K562 (cell line): ENCODE measurements at regions not wholly inside any gene's neighbourhood (a gene's known extent, or its start where the extent isn't known, plus 50 kb on each side); places are given as distances from the start of the nearest gene placed in this dataset.

Experiments used
- ATAC-seq: fragments of 200-7000 bp; cut with Tn5 transposase; 3 replicates; pipeline ENCODE4 v1.9.1; 2020; ENCODE audit warnings: moderate library complexity
- BruUV-seq: library from RNA; stranded (reverse); fragments of 400-500 nt; replicated peaks from 2 replicates; lab custom pipeline; 2021; lab: Mats Ljungman, UMichigan
- CTCF ChIA-PET: fragments of 300-600 bp; formaldehyde crosslinking; extraction: SDS; loops from one replicate; lab custom pipeline; 2021; ENCODE audit warnings: low intra/inter-chr PET ratio; lab: Yijun Ruan, JAX
- POLR2A ChIA-PET: fragments of 300-600, 350-650 bp; sonication (Branson Sonifier 250); formaldehyde crosslinking; extraction: SDS; loops from one replicate; lab custom pipeline; 2021; ENCODE audit warnings: antibody characterized with exemption, inconsistent platforms; lab: Yijun Ruan, JAX
- DNase-seq, 4 experiments: peaks; one replicate each; pipeline versions ENCODE4 v3.0.0 to v3.0.0-alpha.2; 2011 to 2018; ENCODE audit warnings: low spot score in 3 of 4, mixed read lengths in 3 of 4; ENCODE audit errors: extremely low read depth in 1 of 4
- FAIRE-seq: peaks from 2 replicates; lab custom pipeline; 2011; peaks lifted over from hg19 to GRCh38; lab: Jason Lieb, UNC
- H2AFZ ChIP-seq: 2 replicates; pipeline ENCODE4 v1.6.0; 2011; ENCODE audit warnings: low read depth, low read length, control low read depth, inconsistent platforms
- H3K27ac ChIP-seq: fragments of 200-600 bp; 3 replicates; pipeline ENCODE4 v1.8.0; 2011; ENCODE audit warnings: low read depth, mild to moderate bottlenecking, control low read depth, inconsistent platforms, low read length, moderate library complexity, mixed read lengths; ENCODE audit errors: extremely low read depth
- H3K27me3 ChIP-seq, 2 experiments: fragments of 300-600 bp in 1 of 2; 2 replicates in 1 of 2; 3 replicates in 1 of 2; pipeline versions ENCODE4 v1.6.0 to v1.8.0; 2011; ENCODE audit warnings: inconsistent platforms in 2 of 2, low read length in 2 of 2, mild to moderate bottlenecking in 1 of 2, mixed read lengths in 1 of 2, moderate library complexity in 1 of 2; ENCODE audit not compliant: control insufficient read depth in 2 of 2, insufficient read depth in 2 of 2
- H3K36me3 ChIP-seq: fragments of 300-600 bp; 3 replicates; pipeline ENCODE4 v1.8.0; 2011; ENCODE audit warnings: mild to moderate bottlenecking, low read length, inconsistent platforms; ENCODE audit not compliant: control insufficient read depth, insufficient read depth
- H3K4me1 ChIP-seq, 2 experiments: fragments of 200-600 bp in 1 of 2; replicated peaks in 1 of 2; 2 replicates in 1 of 2; 3 replicates in 1 of 2; pipeline versions ENCODE4 v1.5.1 to v1.8.0; 2011; ENCODE audit warnings: inconsistent platforms in 2 of 2, low read length in 2 of 2, mild to moderate bottlenecking in 1 of 2, mixed read lengths in 1 of 2, moderate library complexity in 1 of 2; ENCODE audit not compliant: control insufficient read depth in 2 of 2, insufficient read depth in 2 of 2
- H3K4me2 ChIP-seq: 2 replicates; pipeline ENCODE4 v1.6.1; 2011; ENCODE audit warnings: low read length, control low read depth, inconsistent platforms, mixed read lengths; ENCODE audit not compliant: insufficient read depth
- H3K4me3 ChIP-seq: fragments of 200-600 bp; sonication (generic), shearing (Covaris generic); 2 replicates; pipeline ENCODE4 v1.5.1; 2016; ENCODE audit warnings: control low read depth, inconsistent platforms
- H3K79me2 ChIP-seq: fragments of 200-600 bp; 3 replicates; pipeline ENCODE4 v1.8.0; 2011; ENCODE audit warnings: low read length, inconsistent platforms; ENCODE audit not compliant: control insufficient read depth, insufficient read depth
- H3K9ac ChIP-seq, 2 experiments: 2 replicates each; pipeline versions ENCODE4 v1.6.0 to v1.6.1; 2011; ENCODE audit warnings: low read depth in 2 of 2, low read length in 2 of 2, control low read depth in 1 of 2, inconsistent platforms in 1 of 2, mild to moderate bottlenecking in 1 of 2, mixed read lengths in 1 of 2; ENCODE audit not compliant: insufficient read depth in 1 of 2
- H3K9me1 ChIP-seq: one replicate; pipeline ENCODE4 v1.6.0; 2011; ENCODE audit warnings: inconsistent platforms, mild to moderate bottlenecking, low read length, moderate library complexity; ENCODE audit not compliant: control insufficient read depth, insufficient read depth
- H3K9me3 ChIP-seq: replicated peaks from 2 replicates; pipeline ENCODE4 v1.5.1; 2011; ENCODE audit warnings: low read depth, low read length, inconsistent platforms; ENCODE audit not compliant: control insufficient read depth, insufficient read depth
- H4K20me1 ChIP-seq: replicated peaks from 2 replicates; pipeline ENCODE4 v1.6.1; 2011; ENCODE audit warnings: low read length, inconsistent platforms, mixed read lengths; ENCODE audit not compliant: control insufficient read depth, insufficient read depth
- BRF1 ChIP-seq: IDR thresholded peaks from 3 replicates; pipeline ENCODE4 v1.6.1; 2011; ENCODE audit warnings: borderline replicate concordance, mild to moderate bottlenecking; ENCODE audit not compliant: insufficient read length; ENCODE audit errors: extremely low read depth
- C11orf30 ChIP-seq: fragments of 450-650 bp; IDR thresholded peaks from 2 replicates; pipeline ENCODE4 v1.6.1; 2016; ENCODE audit warnings: low read depth, mild to moderate bottlenecking
- E2F4 ChIP-seq: sonication (generic); formaldehyde crosslinking; IDR thresholded peaks from 2 replicates; pipeline ENCODE4 v1.8.0; 2022; ENCODE audit warnings: mild to moderate bottlenecking, low read depth, missing genetic modification reagents
- EHMT2 ChIP-seq: fragments of 450-650 bp; IDR thresholded peaks from 2 replicates; pipeline ENCODE4 v1.6.1; 2018; ENCODE audit warnings: antibody characterized with exemption
- GTF2E2 ChIP-seq: fragments of 200-800 bp; sonication (Bioruptor generic); IDR thresholded peaks from 2 replicates; pipeline ENCODE4 v1.6.1; 2016; ENCODE audit warnings: missing genetic modification characterization, missing compliant biosample characterization
- JUN ChIP-seq, 2 experiments: sonication (generic) in 1 of 2; formaldehyde crosslinking in 1 of 2; IDR thresholded peaks; 2 replicates each; pipeline versions ENCODE4 v1.6.1 to v1.8.0; 2012 to 2022; ENCODE audit warnings: borderline replicate concordance in 2 of 2, mild to moderate bottlenecking in 2 of 2, improper control_type of control experiment in 1 of 2, low read depth in 1 of 2, low read length in 1 of 2, missing genetic modification reagents in 1 of 2
- KDM2B ChIP-seq: fragments of 250-450 bp; sonication (Bioruptor Pico); IDR thresholded peaks from 2 replicates; pipeline ENCODE4 v1.8.0; 2021; ENCODE audit warnings: mild to moderate bottlenecking, moderate library complexity
- MAFG ChIP-seq: fragments of 450-650 bp; conservative IDR thresholded peaks from 2 replicates; pipeline ENCODE4 v1.6.1; 2016; ENCODE audit warnings: missing genetic modification characterization, missing compliant biosample characterization
- NUFIP1 ChIP-seq: fragments of 450-650 bp; IDR thresholded peaks from 2 replicates; pipeline ENCODE4 v1.6.1; 2018; ENCODE audit not compliant: partially characterized antibody
- SP2 ChIP-seq: IDR thresholded peaks from 2 replicates; pipeline ENCODE4 v1.6.1; 2011; ENCODE audit warnings: mild to moderate bottlenecking, low read depth, low read length, moderate library complexity; ENCODE audit not compliant: poor library complexity, severe bottlenecking; ENCODE audit errors: extremely low read depth
- TRIM24 ChIP-seq, 2 experiments: fragments of 450-650 bp; IDR thresholded peaks; 2 replicates each; pipeline ENCODE4 v1.6.1; 2016
- ZKSCAN8 ChIP-seq: fragments of 200-800 bp; sonication (Bioruptor generic); IDR thresholded peaks from 2 replicates; pipeline ENCODE4 v1.6.1; 2016; ENCODE audit warnings: missing genetic modification characterization, missing compliant biosample characterization
- ZNF431 ChIP-seq: sonication (generic); formaldehyde crosslinking; IDR thresholded peaks from 2 replicates; pipeline ENCODE4 v1.8.0; 2022; ENCODE audit warnings: mild to moderate bottlenecking, missing genetic modification reagents
- ZNF586 ChIP-seq: fragments of 450-650 bp; formaldehyde crosslinking; conservative IDR thresholded peaks from 2 replicates; pipeline ENCODE4 v1.4.0; 2020; ENCODE audit warnings: mild to moderate bottlenecking, moderate library complexity
- ZNF589 ChIP-seq: fragments of 200-800 bp; sonication (Bioruptor generic); IDR thresholded peaks from 2 replicates; pipeline ENCODE4 v1.6.1; 2016; ENCODE audit warnings: low read depth, missing genetic modification characterization, missing compliant biosample characterization
- ZNF644 ChIP-seq: fragments of 200-800 bp; sonication (Bioruptor generic); IDR thresholded peaks from 2 replicates; pipeline ENCODE4 v1.6.1; 2016; ENCODE audit warnings: low read depth, missing genetic modification characterization, missing compliant biosample characterization
- ZNF699 ChIP-seq: fragments of 250-450 bp; sonication (Bioruptor Pico); IDR thresholded peaks from 2 replicates; pipeline ENCODE4 v1.8.0; 2021; ENCODE audit warnings: mild to moderate bottlenecking, moderate library complexity; ENCODE audit not compliant: insufficient replicate concordance
- WGBS: fragments of 100-300 bp; shearing (Covaris generic); methylation state at CpG from one replicate; pipeline ENCODE4 v1.1.6; 2016; ENCODE audit warnings: low coverage, mixed read lengths; ENCODE audit not compliant: insufficient coverage; ENCODE audit errors: missing lambda C conversion rate; 5-methylcytosine and 5-hydroxymethylcytosine counted together
- in situ Hi-C: fragments of 300-500 bp; cut with MboI; formaldehyde crosslinking; loops from 4 replicates; pipeline ENCODE4 v1.15.0; 2018; ENCODE audit warnings: inconsistent platforms, mixed read lengths
- intact Hi-C: fragments of 100-400 bp; cut with micrococcal nuclease; formaldehyde crosslinking; loops from 2 replicates; pipeline ENCODE4 v1.14.2; 2022
- TF ChIP-seq, protein P1 (sequence below): fragments of 450-650 bp; formaldehyde crosslinking; IDR thresholded peaks from 2 replicates; pipeline ENCODE4 v1.4.0; 2020; ENCODE audit warnings: mild to moderate bottlenecking, mixed read lengths

- CTCF ChIA-PET, result interaction anchor here (0.5 kb wide), 1 partner anchor 81 kb away, joined by 3 read pairs; no protein-coding TSS in a partner anchor
- in situ Hi-C loops (no loop called here), intact Hi-C loops (no loop called here)
- Histone ChIP-seq H3K4me2 (no peak overlapping the region), H3K36me3 (no peaks in the 10 kb centered on the region), H3K79me2 (no peaks in the 10 kb centered on the region), H3K27me3 (no peaks in the 10 kb centered on the region), H4K20me1 (no peaks in the 10 kb centered on the region; the same call in 1 of the 2 replicates), H2AFZ (peak overlapping the region; percentile 49; the same call in 1 of the 2 replicates), H3K4me3 (no peak overlapping the region), H3K9me1 (no peaks in the 10 kb centered on the region), H3K9me3 (no peaks in the 10 kb centered on the region), H3K4me1 (no peaks in the 10 kb centered on the region; a peak in 1 of 5 replicates), H3K27ac (peak overlapping the region; percentile 49; the same call in 1 of the 3 replicates), H3K9ac (no peak overlapping the region)
- no peak for FAIRE-seq
- 2% methylated on average over 3 of the region's 3 CpGs for WGBS
- no TSS peak for BruUV-seq
- peak; percentile 86 for ATAC-seq
- POLR2A ChIA-PET, result no interaction called here
- DNase-seq, result peak; percentile 10 to 62 (median 20)
- TF ChIP-seq ZNF431 (CRISPR knock-in tag) (no peak), ZNF644 (tag) (peak; percentile 69), SP2 (no peak), ZKSCAN8 (CRISPR knock-in tag) (peak; percentile 44; the same call in 1 of the 2 replicates), GTF2E2 (tag) (no peak), ZNF589 (peak; percentile 89; the same call in 1 of the 2 replicates), EHMT2 (peak; percentile 38; the same call in 1 of the 2 replicates), C11orf30 (peak; percentile 92), JUN (IDR thresholded peaks at IDR 0.05; ENCODE audit: borderline replicate concordance, low read depth, low read length) (peak; percentile 96), JUN (CRISPR knock-in tag; IDR thresholded peaks at IDR 0.05; ENCODE audit: borderline replicate concordance) (no peak), MAFG (peak; percentile 98), TRIM24 (IDR thresholded peaks at IDR 0.05) (peak in 1 of 2 experiments; percentile 64; a peak in 1 of 4 replicates), ZNF699 (CRISPR knock-in tag) (no peak), BRF1 (no peak), E2F4 (CRISPR knock-in tag) (no peak), ZNF586 (no peak), NUFIP1 (peak; percentile 58), KDM2B (no peak)
- TF ChIP-seq, protein P1, sequence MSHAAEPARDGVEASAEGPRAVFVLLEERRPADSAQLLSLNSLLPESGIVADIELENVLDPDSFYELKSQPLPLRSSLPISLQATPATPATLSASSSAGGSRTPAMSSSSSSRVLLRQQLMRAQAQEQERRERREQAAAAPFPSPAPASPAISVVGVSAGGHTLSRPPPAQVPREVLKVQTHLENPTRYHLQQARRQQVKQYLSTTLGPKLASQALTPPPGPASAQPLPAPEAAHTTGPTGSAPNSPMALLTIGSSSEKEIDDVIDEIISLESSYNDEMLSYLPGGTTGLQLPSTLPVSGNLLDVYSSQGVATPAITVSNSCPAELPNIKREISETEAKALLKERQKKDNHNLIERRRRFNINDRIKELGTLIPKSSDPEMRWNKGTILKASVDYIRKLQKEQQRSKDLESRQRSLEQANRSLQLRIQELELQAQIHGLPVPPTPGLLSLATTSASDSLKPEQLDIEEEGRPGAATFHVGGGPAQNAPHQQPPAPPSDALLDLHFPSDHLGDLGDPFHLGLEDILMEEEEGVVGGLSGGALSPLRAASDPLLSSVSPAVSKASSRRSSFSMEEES, result peak; percentile 18
Observed at GRCh38 chr12:25615119-25615518, 62.0 kb upstream of the LMNTD1 start.
